Stomach (tissue), 4 donors: ENCODE measurements at regions not wholly inside any gene's neighbourhood (a gene's known extent, or its start where the extent isn't known, plus 50 kb on each side); places are given as distances from the start of the nearest gene placed in this dataset.

Source experiments
- EP300 ChIP-seq: sonication (generic); formaldehyde crosslinking; IDR thresholded peaks from one replicate; pipeline ENCODE4 v1.6.1; 2017; ENCODE audit warnings: antibody characterized with exemption
- POLR2A ChIP-seq, 4 donors: fragments of 450-650 bp; IDR thresholded peaks; one replicate each; pipeline ENCODE4 v1.6.1; 2016; ENCODE audit warnings: antibody characterized with exemption in 4 of 4, control low read depth in 2 of 4, mild to moderate bottlenecking in 1 of 4, moderate library complexity in 1 of 4
- POLR2AphosphoS5 ChIP-seq, 3 donors: sonication (generic); formaldehyde crosslinking; IDR thresholded peaks; one replicate each; pipeline ENCODE4 v1.6.1; 2016; ENCODE audit warnings: antibody characterized with exemption in 3 of 3
- TF ChIP-seq, protein P1 (sequence below), 7 experiments: fragments of 450-650 bp in 4 of 7; fragments of 200-600 bp in 3 of 7; sonication (generic) in 3 of 7; IDR thresholded peaks; one replicate each; pipeline ENCODE4 v1.5.1; 2016 to 2019; ENCODE audit warnings: antibody characterized with exemption in 7 of 7, control low read depth in 2 of 7, mild to moderate bottlenecking in 1 of 7

DNA sequence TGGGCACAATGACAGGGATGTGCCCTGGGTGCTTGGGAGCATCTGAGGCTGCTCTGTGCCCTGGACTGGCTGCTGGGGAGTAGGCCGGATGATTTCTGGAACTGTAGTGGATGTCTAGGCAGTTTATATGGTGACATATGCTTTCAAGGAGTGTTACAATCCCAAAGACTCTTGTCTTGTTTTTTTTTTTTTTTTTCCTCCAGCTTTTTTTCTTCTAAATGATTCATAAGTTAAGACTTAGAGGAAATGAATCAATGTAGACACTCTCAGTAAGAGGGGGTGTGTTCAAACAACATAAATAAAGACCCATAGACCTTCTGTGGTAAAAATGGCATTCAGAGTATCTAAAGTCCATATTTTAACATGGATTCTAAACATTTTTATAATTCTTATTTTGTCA is 706.1 kb upstream of the GOLIM4 start:
- TF ChIP-seq, protein P1, sequence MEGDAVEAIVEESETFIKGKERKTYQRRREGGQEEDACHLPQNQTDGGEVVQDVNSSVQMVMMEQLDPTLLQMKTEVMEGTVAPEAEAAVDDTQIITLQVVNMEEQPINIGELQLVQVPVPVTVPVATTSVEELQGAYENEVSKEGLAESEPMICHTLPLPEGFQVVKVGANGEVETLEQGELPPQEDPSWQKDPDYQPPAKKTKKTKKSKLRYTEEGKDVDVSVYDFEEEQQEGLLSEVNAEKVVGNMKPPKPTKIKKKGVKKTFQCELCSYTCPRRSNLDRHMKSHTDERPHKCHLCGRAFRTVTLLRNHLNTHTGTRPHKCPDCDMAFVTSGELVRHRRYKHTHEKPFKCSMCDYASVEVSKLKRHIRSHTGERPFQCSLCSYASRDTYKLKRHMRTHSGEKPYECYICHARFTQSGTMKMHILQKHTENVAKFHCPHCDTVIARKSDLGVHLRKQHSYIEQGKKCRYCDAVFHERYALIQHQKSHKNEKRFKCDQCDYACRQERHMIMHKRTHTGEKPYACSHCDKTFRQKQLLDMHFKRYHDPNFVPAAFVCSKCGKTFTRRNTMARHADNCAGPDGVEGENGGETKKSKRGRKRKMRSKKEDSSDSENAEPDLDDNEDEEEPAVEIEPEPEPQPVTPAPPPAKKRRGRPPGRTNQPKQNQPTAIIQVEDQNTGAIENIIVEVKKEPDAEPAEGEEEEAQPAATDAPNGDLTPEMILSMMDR (IDR thresholded peaks at IDR 0.05), result no peak
- TF ChIP-seq POLR2A (IDR thresholded peaks at IDR 0.05), result no peak
- TF ChIP-seq POLR2AphosphoS5 (IDR thresholded peaks at IDR 0.05), result no peak
- TF ChIP-seq EP300, result no peak
